Pancreas (tissue), 10 donors: ENCODE measurements at regions not wholly inside any gene's neighbourhood (a gene's known extent, or its start where the extent isn't known, plus 50 kb on each side); places are given as distances from the start of the nearest gene placed in this dataset.
A peak's percentile ranks its signal among the peaks of the same experiment; 100 is the strongest.

Experiments
- ATAC-seq, 4 donors: fragments of 200-7000 bp; cut with Tn5 transposase; one replicate each; pipeline versions ENCODE4 v1.8.0 to v1.9.1; 2020; ENCODE audit warnings: mild to moderate bottlenecking in 4 of 4, moderate library complexity in 4 of 4
- DNase-seq, 6 donors: peaks; one replicate each; pipeline ENCODE4 v3.0.0-alpha.2; 2020
- FAIRE-seq: peaks from 2 replicates; lab custom pipeline; 2012; peaks lifted over from hg19 to GRCh38; lab: Jason Lieb, UNC
- H3K27ac ChIP-seq, 4 donors: fragments of 200-600 bp; sonication (generic); 1 replicate in 3 of 4; 2 replicates in 1 of 4; pipeline versions ENCODE4 v1.5.0 to v1.8.0; 2020
- H3K27me3 ChIP-seq, 4 donors: fragments of 200-600 bp; one replicate each; pipeline ENCODE4 v1.8.0; 2021
- H3K36me3 ChIP-seq, 3 donors: fragments of 200-600 bp; sonication (generic) in 1 of 3; one replicate each; pipeline versions ENCODE4 v1.5.0 to v1.8.0; 2020 to 2021
- H3K4me1 ChIP-seq, 3 donors: fragments of 200-600 bp; one replicate each; pipeline ENCODE4 v1.8.0; 2021
- H3K4me3 ChIP-seq, 4 donors: fragments of 200-600 bp; sonication (generic) in 2 of 4; one replicate each; pipeline versions ENCODE4 v1.5.0 to v1.8.0; 2020 to 2021
- H3K9me3 ChIP-seq, 4 donors: fragments of 200-600 bp; one replicate each; pipeline ENCODE4 v1.8.0; 2021
- CTCF ChIP-seq, 4 donors: fragments of 200-600 bp; sonication (generic) in 3 of 4; IDR thresholded peaks; one replicate each; pipeline versions ENCODE4 v1.5.0 to v1.8.0; 2021; ENCODE audit warnings: antibody characterized with exemption in 4 of 4
- WGBS, 2 donors: extraction: QIAGEN DNeasy Blood & Tissue Kit; methylation state at CpG; one replicate each; pipeline ENCODE4 v1.1.7; 2013; 5-methylcytosine and 5-hydroxymethylcytosine counted together
- intact Hi-C, 3 donors: fragments of 100-400 bp; cut with DNase I; formaldehyde crosslinking; loops; one replicate each; pipeline versions ENCODE4 v1.11.1 to v1.14.2; 2022
- donor health status: healthy with polysubstance abuse.
- donor health status: DM: no; HTN: no; CAD: no; lungs with moderate emphysema.
- donor health status: DM: no; HTN: no; CAD: no.
- donor health status: control.
- donor health status: control.
- donor health status: Bipolar disorder and iron deficiency.
- donor health status: DM: yes; HTN: yes; CAD: no.
- donor health status: DM: no; HTN: no; CAD: no.
- donor health status: DM: no; HTN: no; CAD: no.
- donor health status: DM: yes; HTN: yes; CAD: no.

- intact Hi-C loops, result no loop called here
- no peaks in the 10 kb centered on the region for H3K9me3 ChIP-seq
- no peaks in the 10 kb centered on the region for H3K36me3 ChIP-seq
- ATAC-seq, result no peak
- no peak for TF ChIP-seq CTCF (IDR thresholded peaks at IDR 0.05)
- H3K4me1 ChIP-seq, result peaks cover 0 to 5% (median 0%) of the 10 kb centered on the region in 3 donors
- peaks cover 0 to 5% (median 2%) of the 10 kb centered on the region in 4 donors for H3K27me3 ChIP-seq
- H3K27ac ChIP-seq, result no peak overlapping the region
- FAIRE-seq, result no peak
- no peak overlapping the region for H3K4me3 ChIP-seq
- 75 to 79% methylated on average over 5 of the region's 5 CpGs for WGBS, 2 donors
- no peak for DNase-seq
Observed at GRCh38 chrX:115936008-115936407, 234.5 kb upstream of the AGTR2 start.

- WGBS, 2 donors, result 53 to 60% methylated on average over 2 of the region's 2 CpGs
- ATAC-seq (no peak), FAIRE-seq (peak; percentile 51), DNase-seq (no peak)
- H3K4me1 ChIP-seq, result peaks cover 0 to 5% (median 0%) of the 10 kb centered on the region in 3 donors
- no peaks in the 10 kb centered on the region for H3K27me3 ChIP-seq
- TF ChIP-seq CTCF (IDR thresholded peaks at IDR 0.05), result no peak
- intact Hi-C loops, result no loop called here
- no peak overlapping the region for H3K4me3 ChIP-seq
- no peaks in the 10 kb centered on the region for H3K36me3 ChIP-seq
- H3K9me3 ChIP-seq, result no peaks in the 10 kb centered on the region
- no peak overlapping the region for H3K27ac ChIP-seq
Observed at GRCh38 chrX:115939070-115939469, 231.5 kb upstream of the AGTR2 start.

- H3K27ac ChIP-seq, result no peak overlapping the region
- no peak overlapping the region for H3K4me3 ChIP-seq
- ATAC-seq, result no peak
- no peaks in the 10 kb centered on the region for H3K9me3 ChIP-seq
- no peak for FAIRE-seq
- WGBS, 2 donors, result 92% methylated on average over 2 of the region's 2 CpGs
- no peaks in the 10 kb centered on the region for H3K36me3 ChIP-seq
- H3K4me1 ChIP-seq, result peaks cover 0 to 5% (median 0%) of the 10 kb centered on the region in 3 donors
- no peak for DNase-seq
- intact Hi-C loops, result no loop called here
- no peaks in the 10 kb centered on the region for H3K27me3 ChIP-seq
- TF ChIP-seq CTCF (IDR thresholded peaks at IDR 0.05), result no peak
Observed at GRCh38 chrX:115939636-115940160, 230.8 kb upstream of the AGTR2 start.

- Histone ChIP-seq H3K27me3 (no peaks in the 10 kb centered on the region), H3K36me3 (no peaks in the 10 kb centered on the region), H3K4me1 (peaks cover 0 to 5% (median 0%) of the 10 kb centered on the region in 3 donors), H3K27ac (no peak overlapping the region), H3K4me3 (no peak overlapping the region), H3K9me3 (no peaks in the 10 kb centered on the region)
- no peak for FAIRE-seq
- intact Hi-C loops, result no loop called here
- ATAC-seq, result peak in 1 of 4 donors; percentile 3
- no peak for DNase-seq
- 79 to 85% methylated on average over 2 of the region's 2 CpGs for WGBS, 2 donors
- no peak for TF ChIP-seq CTCF (IDR thresholded peaks at IDR 0.05)
Observed at GRCh38 chrX:115940348-115940747, 230.2 kb upstream of the AGTR2 start.

GRCh38 chrX:115940888-115941332, 229.6 kb upstream of the AGTR2 start:
- H3K27ac ChIP-seq, result peak overlapping the region in 1 of 4 donors; percentile 51
- H3K36me3 ChIP-seq, result no peaks in the 10 kb centered on the region
- peak in 3 of 4 donors; percentile 39 to 50 (median 47) for TF ChIP-seq CTCF (IDR thresholded peaks at IDR 0.05)
- WGBS, 2 donors, result 29 to 51% methylated on average over 7 of the region's 7 CpGs
- H3K27me3 ChIP-seq, result no peaks in the 10 kb centered on the region
- intact Hi-C loops, result no loop called here
- peak; percentile 71 to 94 (median 77) for DNase-seq
- H3K4me1 ChIP-seq, result peaks cover 0 to 5% (median 0%) of the 10 kb centered on the region in 3 donors
- peak; percentile 99 for ATAC-seq
- H3K4me3 ChIP-seq, result peak overlapping the region in 1 of 4 donors; percentile 33
- H3K9me3 ChIP-seq, result no peaks in the 10 kb centered on the region
- peak; percentile 29 for FAIRE-seq
